BLaER1 treated with 17β-estradiol and CSF1 and Interleukin-3, amounts not matched to agents 10 nM and 100 nM (cell line): ENCODE measurements at regions not wholly inside any gene's neighbourhood (a gene's known extent, or its start where the extent isn't known, plus 50 kb on each side); places are given as distances from the start of the nearest gene placed in this dataset.

Experiments
- H3K27ac ChIP-seq, 11 experiments: shearing (Covaris generic); formaldehyde crosslinking; 2 replicates each; pipeline ENCODE4 v1.8.1; 2022
- H3K27me3 ChIP-seq, 11 experiments: shearing (Covaris generic); formaldehyde crosslinking; 2 replicates each; pipeline ENCODE4 v1.8.1; 2022
- H3K36me3 ChIP-seq, 11 experiments: shearing (Covaris generic); formaldehyde crosslinking; 2 replicates each; pipeline ENCODE4 v1.8.1; 2022
- H3K4me1 ChIP-seq, 10 experiments: shearing (Covaris generic); formaldehyde crosslinking; 2 replicates each; pipeline ENCODE4 v1.8.1; 2022
- H3K4me2 ChIP-seq, 11 experiments: shearing (Covaris generic); formaldehyde crosslinking; 2 replicates each; pipeline ENCODE4 v1.8.1; 2022
- H3K4me3 ChIP-seq, 10 experiments: shearing (Covaris generic); formaldehyde crosslinking; 2 replicates each; pipeline ENCODE4 v1.8.1; 2022
- H3K9ac ChIP-seq, 11 experiments: shearing (Covaris generic); formaldehyde crosslinking; 2 replicates each; pipeline ENCODE4 v1.8.1; 2022
- H3K9me3 ChIP-seq, 11 experiments: shearing (Covaris generic); formaldehyde crosslinking; replicated peaks in 1 of 11; 2 replicates each; pipeline ENCODE4 v1.8.1; 2022
- H4K20me1 ChIP-seq, 11 experiments: shearing (Covaris generic); formaldehyde crosslinking; 2 replicates each; pipeline ENCODE4 v1.8.1; 2022
- Cebpa-rat ChIP-seq, 11 experiments: shearing (Covaris generic); IDR thresholded peaks; 2 replicates each; pipeline ENCODE4 v1.8.1; 2022

DNA sequence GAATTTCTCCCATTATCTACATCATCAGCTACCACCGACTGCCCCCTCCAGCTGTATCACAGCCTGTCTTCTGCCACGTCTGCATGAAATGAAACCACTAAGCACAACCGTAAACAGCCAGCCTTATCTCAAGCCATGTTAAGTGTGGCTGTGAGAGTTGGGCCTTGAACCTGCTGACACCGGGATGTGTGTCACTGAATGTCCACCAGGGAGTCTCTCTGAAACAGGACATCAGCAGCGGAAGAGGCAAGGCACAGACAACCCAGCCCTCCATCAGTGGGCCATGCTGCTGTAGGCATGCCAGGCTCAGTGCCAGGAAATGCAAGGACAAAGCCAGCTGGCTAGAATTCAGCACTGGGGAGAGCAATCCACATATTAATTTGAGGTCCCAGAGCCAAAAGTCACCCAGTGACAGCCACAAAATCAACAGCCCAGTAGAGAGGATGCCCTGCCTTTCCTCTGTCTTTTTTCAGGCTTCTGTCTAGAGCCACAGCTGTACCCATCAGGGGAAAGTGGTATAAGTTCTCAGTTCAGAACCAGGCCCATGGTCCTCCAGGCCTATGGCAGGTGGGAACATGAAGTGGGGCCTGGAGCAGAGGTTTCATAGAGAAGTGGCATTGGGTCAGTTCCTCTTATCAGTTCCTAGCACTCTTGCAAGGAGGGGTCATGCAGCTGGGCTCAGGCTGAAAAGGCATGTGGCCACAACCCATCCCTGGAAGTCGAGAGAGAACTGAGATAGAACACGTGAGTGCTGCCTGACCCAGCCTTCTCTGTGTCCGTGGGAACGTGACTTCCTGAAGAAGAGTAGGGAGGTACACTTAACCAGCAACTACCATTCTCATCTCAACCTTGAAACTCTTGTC lies 199.4 kb downstream of the ESM1 start:
- Histone ChIP-seq H3K27me3 (no peaks in the 10 kb centered on the region), H3K4me2 (peak overlapping the region in 5 of 11 experiments; percentile 29 to 73 (median 58); a peak in 10 of 22 replicates), H3K4me1 (peaks cover 0 to 22% (median 8%) of the 10 kb centered on the region in 10 experiments; a peak in 11 of 20 replicates), H3K9ac (no peak overlapping the region; a peak in 1 of 22 replicates), H3K36me3 (no peaks in the 10 kb centered on the region), H3K4me3 (no peak overlapping the region), H4K20me1 (no peaks in the 10 kb centered on the region), H3K9me3 (peaks cover 13 to 27% (median 21%) of the 10 kb centered on the region in 11 experiments; a peak in 19 of 22 replicates), H3K27ac (peak overlapping the region in 6 of 11 experiments; percentile 21 to 65 (median 53); a peak in 8 of 22 replicates)
- TF ChIP-seq Cebpa-rat (IDR thresholded peaks at IDR 0.05): no peak

DNA sequence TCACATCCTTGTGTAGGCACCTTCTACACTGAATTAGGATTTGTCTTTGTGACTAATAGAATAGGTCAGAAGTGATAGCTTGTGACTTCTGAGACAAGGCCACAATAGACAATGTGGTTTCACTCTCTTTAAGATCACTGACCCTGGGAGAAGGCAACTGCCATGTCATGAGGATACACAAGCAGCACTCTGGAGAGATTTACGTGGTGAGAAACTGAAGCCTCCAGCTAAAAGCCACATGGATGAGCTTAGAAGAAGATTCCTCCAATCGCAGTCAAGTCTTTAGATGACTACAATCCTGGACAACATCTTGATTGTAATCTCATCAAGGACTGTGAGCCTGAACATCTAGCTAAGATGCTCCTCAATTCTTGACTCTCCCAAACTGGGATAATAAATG lies 206.6 kb downstream of the ESM1 start:
- no peak for TF ChIP-seq Cebpa-rat (IDR thresholded peaks at IDR 0.05)
- H4K20me1 ChIP-seq: no peaks in the 10 kb centered on the region
- no peaks in the 10 kb centered on the region for H3K27me3 ChIP-seq
- peaks cover 13 to 22% (median 20%) of the 10 kb centered on the region in 11 experiments; a peak in 19 of 22 replicates for H3K9me3 ChIP-seq
- H3K9ac ChIP-seq: no peak overlapping the region
- no peaks in the 10 kb centered on the region for H3K36me3 ChIP-seq
- no peak overlapping the region for H3K4me3 ChIP-seq
- H3K27ac ChIP-seq: no peak overlapping the region
- no peaks in the 10 kb centered on the region for H3K4me1 ChIP-seq
- no peak overlapping the region for H3K4me2 ChIP-seq

DNA sequence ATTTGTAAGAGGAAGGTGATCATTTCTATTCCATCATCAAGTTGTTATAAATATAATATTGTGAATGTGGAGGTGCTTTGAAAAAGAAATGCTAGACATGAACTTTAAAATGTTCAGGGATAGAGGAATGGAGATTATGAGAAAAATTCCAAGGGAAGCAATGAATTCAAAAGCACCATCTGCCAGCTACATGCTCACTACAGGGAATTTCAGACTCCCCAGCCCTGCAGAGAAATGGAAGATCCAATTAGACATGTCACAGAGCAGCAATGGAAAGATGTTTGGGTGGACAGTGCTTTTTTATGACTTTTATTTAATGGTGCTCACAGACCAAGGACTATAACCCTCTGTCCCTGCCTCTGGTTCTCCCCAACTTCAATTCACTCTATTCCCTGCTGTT lies 209.7 kb downstream of the ESM1 start:
- no peak overlapping the region for H3K27ac ChIP-seq
- H3K9me3 ChIP-seq: no peaks in the 10 kb centered on the region; a peak in 2 of 22 replicates
- no peaks in the 10 kb centered on the region for H3K36me3 ChIP-seq
- no peak overlapping the region for H3K9ac ChIP-seq
- no peaks in the 10 kb centered on the region for H3K27me3 ChIP-seq
- no peak overlapping the region for H3K4me3 ChIP-seq
- peaks cover 0 to 21% (median 3%) of the 10 kb centered on the region in 10 experiments; a peak in 7 of 20 replicates for H3K4me1 ChIP-seq
- TF ChIP-seq Cebpa-rat (IDR thresholded peaks at IDR 0.05): no peak
- H4K20me1 ChIP-seq: no peaks in the 10 kb centered on the region
- H3K4me2 ChIP-seq: no peak overlapping the region

GRCh38 chr5:54774281-54775170 lies 210.9 kb downstream of the ESM1 start:
- Histone ChIP-seq H3K9me3 (no peaks in the 10 kb centered on the region; a peak in 1 of 22 replicates), H3K9ac (no peak overlapping the region), H4K20me1 (no peaks in the 10 kb centered on the region), H3K4me2 (no peak overlapping the region), H3K27ac (no peak overlapping the region), H3K4me3 (no peak overlapping the region), H3K36me3 (no peaks in the 10 kb centered on the region), H3K4me1 (peaks cover 0 to 21% (median 3%) of the 10 kb centered on the region in 10 experiments; a peak in 7 of 20 replicates), H3K27me3 (no peaks in the 10 kb centered on the region)
- no peak for TF ChIP-seq Cebpa-rat (IDR thresholded peaks at IDR 0.05)

DNA sequence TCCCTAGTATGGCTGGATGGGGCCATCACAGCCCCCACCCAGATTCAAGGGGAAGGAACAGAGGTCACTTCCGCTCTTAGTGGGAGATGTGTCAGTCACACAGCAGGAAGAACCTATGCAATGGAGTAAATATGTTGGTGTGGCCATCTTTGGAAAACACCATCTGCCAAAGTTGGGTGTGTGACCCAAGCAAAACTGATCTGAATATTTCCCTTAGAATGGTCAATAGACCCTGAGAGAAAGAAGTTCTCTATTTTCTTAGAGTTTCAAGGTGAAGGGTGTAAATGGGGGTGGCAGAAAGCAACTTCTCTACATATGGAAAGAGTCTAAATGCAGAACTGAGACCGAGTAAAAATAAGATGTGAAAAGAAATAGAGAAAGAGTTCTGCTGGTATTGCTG lies 212.7 kb downstream of the ESM1 start:
- no peaks in the 10 kb centered on the region for H4K20me1 ChIP-seq
- TF ChIP-seq Cebpa-rat (IDR thresholded peaks at IDR 0.05): no peak
- H3K27me3 ChIP-seq: no peaks in the 10 kb centered on the region
- no peaks in the 10 kb centered on the region for H3K36me3 ChIP-seq
- H3K9ac ChIP-seq: no peak overlapping the region
- H3K4me2 ChIP-seq: peak overlapping the region in 5 of 11 experiments; percentile 5 to 44 (median 38); a peak in 8 of 22 replicates
- no peak overlapping the region for H3K4me3 ChIP-seq
- H3K4me1 ChIP-seq: peaks cover 0 to 21% (median 3%) of the 10 kb centered on the region in 10 experiments; a peak in 7 of 20 replicates
- no peaks in the 10 kb centered on the region; a peak in 1 of 22 replicates for H3K9me3 ChIP-seq
- peak overlapping the region in 2 of 11 experiments; percentile 16 to 49; a peak in 2 of 22 replicates for H3K27ac ChIP-seq

- Histone ChIP-seq H3K4me1 (peaks cover 0 to 21% (median 3%) of the 10 kb centered on the region in 10 experiments; a peak in 7 of 20 replicates), H3K27ac (peak overlapping the region in 2 of 11 experiments; percentile 16 to 49; a peak in 2 of 22 replicates), H3K4me2 (peak overlapping the region in 5 of 11 experiments; percentile 5 to 44 (median 38); a peak in 8 of 22 replicates), H3K9me3 (no peaks in the 10 kb centered on the region; a peak in 1 of 22 replicates), H3K36me3 (no peaks in the 10 kb centered on the region), H3K4me3 (no peak overlapping the region), H4K20me1 (no peaks in the 10 kb centered on the region), H3K27me3 (no peaks in the 10 kb centered on the region), H3K9ac (no peak overlapping the region)
- TF ChIP-seq Cebpa-rat (IDR thresholded peaks at IDR 0.05): 0 out of 22 replicates have a peak, but pooled peaks of 2 of the 11 experiments have one; percentile 14 to 24
Measured at GRCh38 chr5:54772231-54772630, 213.2 kb downstream of the ESM1 start.

DNA sequence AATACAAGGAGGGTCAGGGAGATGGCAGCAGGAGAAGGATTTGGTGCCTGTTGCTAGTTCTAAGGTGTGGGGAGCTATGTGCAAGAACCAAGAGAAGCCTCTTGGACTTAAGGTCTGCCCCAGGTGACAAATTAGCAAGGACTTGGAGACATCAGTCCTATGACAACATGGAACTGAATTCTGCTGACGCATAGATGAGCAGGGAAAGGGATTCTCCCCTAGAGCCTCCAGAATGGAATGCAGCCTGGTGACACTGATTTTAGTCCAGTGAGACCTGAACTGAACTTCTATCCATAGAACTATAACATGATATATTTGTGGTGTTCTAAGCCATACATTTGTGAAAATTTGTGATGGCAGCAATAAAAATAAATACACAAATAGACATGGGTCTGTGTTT lies 215.6 kb downstream of the ESM1 start:
- Histone ChIP-seq H3K27ac (no peak overlapping the region), H3K4me1 (peaks cover 0 to 36% (median 3%) of the 10 kb centered on the region in 10 experiments; a peak in 7 of 20 replicates), H3K36me3 (no peaks in the 10 kb centered on the region), H3K9ac (no peak overlapping the region), H3K27me3 (no peaks in the 10 kb centered on the region), H3K4me2 (no peak overlapping the region), H4K20me1 (no peaks in the 10 kb centered on the region), H3K4me3 (no peak overlapping the region), H3K9me3 (peaks cover 0 to 4% (median 0%) of the 10 kb centered on the region in 11 experiments; a peak in 1 of 22 replicates)
- no peak for TF ChIP-seq Cebpa-rat (IDR thresholded peaks at IDR 0.05)

- no peak for TF ChIP-seq Cebpa-rat (IDR thresholded peaks at IDR 0.05)
- Histone ChIP-seq H4K20me1 (no peaks in the 10 kb centered on the region), H3K9me3 (peaks cover 0 to 4% (median 0%) of the 10 kb centered on the region in 11 experiments; a peak in 1 of 22 replicates), H3K4me3 (no peak overlapping the region), H3K27me3 (no peaks in the 10 kb centered on the region), H3K9ac (no peak overlapping the region), H3K4me1 (peaks cover 0 to 42% (median 3%) of the 10 kb centered on the region in 10 experiments; a peak in 7 of 20 replicates), H3K4me2 (no peak overlapping the region), H3K36me3 (no peaks in the 10 kb centered on the region), H3K27ac (no peak overlapping the region)
Measured at GRCh38 chr5:54769072-54769471, 216.3 kb downstream of the ESM1 start.
